Activated CD8-positive, alpha-beta T cell treated with anti-CD3 and anti-CD28 coated beads for 36 hours (primary cell): ENCODE measurements at regions not wholly inside any gene's neighbourhood (a gene's known extent, or its start where the extent isn't known, plus 50 kb on each side); places are given as distances from the start of the nearest gene placed in this dataset.
"Not testable (repeated sequence)": the region's sequence is repeated elsewhere in the genome, so short reads cannot be mapped to it uniquely, and the experiment has no call there.

Experiments
- ATAC-seq: fragments of 200-7000 bp; cut with Tn5 transposase; one replicate; pipeline ENCODE4 v1.10.0; 2021; ENCODE audit warnings: mild to moderate bottlenecking, moderate library complexity
- CTCF ChIA-PET: fragments of 350-600 bp; sonication (Branson Sonifier 250); formaldehyde crosslinking; loops from one replicate; lab custom pipeline; 2021; ENCODE audit warnings: antibody characterized with exemption; lab: Charles Lee
- POLR2A ChIA-PET: fragments of 350-600 bp; sonication (Branson Sonifier 250); formaldehyde crosslinking; loops from one replicate; lab custom pipeline; 2021; ENCODE audit warnings: antibody characterized with exemption; lab: Charles Lee
- DNase-seq: peaks from one replicate; pipeline ENCODE4 v3.0.0-alpha.2; 2020
- H3K27ac Mint-ChIP-seq: one replicate; pipeline ENCODE4 v1.8.0; 2021; ENCODE audit warnings: mild to moderate bottlenecking, mixed read lengths
- H3K27me3 Mint-ChIP-seq: one replicate; pipeline ENCODE4 v1.8.0; 2021; ENCODE audit warnings: mixed read lengths
- H3K36me3 Mint-ChIP-seq: one replicate; pipeline ENCODE4 v1.8.0; 2021; ENCODE audit warnings: low read depth, mixed read lengths
- H3K4me1 Mint-ChIP-seq: one replicate; pipeline ENCODE4 v1.8.0; 2021; ENCODE audit warnings: low read depth, mixed read lengths
- H3K4me3 Mint-ChIP-seq: one replicate; pipeline ENCODE4 v1.8.0; 2021; ENCODE audit warnings: mild to moderate bottlenecking, moderate library complexity, mixed read lengths
- H3K9me3 Mint-ChIP-seq: one replicate; pipeline ENCODE4 v1.8.0; 2021; ENCODE audit warnings: mixed read lengths
- CTCF ChIP-seq: fragments of 200-600 bp; IDR thresholded peaks from one replicate; pipeline ENCODE4 v1.8.0; 2022; ENCODE audit warnings: antibody characterized with exemption, mild to moderate bottlenecking
- intact Hi-C: fragments of 100-400 bp; cut with micrococcal nuclease; formaldehyde crosslinking; loops from one replicate; pipeline ENCODE4 v1.10.0; 2022

DNA sequence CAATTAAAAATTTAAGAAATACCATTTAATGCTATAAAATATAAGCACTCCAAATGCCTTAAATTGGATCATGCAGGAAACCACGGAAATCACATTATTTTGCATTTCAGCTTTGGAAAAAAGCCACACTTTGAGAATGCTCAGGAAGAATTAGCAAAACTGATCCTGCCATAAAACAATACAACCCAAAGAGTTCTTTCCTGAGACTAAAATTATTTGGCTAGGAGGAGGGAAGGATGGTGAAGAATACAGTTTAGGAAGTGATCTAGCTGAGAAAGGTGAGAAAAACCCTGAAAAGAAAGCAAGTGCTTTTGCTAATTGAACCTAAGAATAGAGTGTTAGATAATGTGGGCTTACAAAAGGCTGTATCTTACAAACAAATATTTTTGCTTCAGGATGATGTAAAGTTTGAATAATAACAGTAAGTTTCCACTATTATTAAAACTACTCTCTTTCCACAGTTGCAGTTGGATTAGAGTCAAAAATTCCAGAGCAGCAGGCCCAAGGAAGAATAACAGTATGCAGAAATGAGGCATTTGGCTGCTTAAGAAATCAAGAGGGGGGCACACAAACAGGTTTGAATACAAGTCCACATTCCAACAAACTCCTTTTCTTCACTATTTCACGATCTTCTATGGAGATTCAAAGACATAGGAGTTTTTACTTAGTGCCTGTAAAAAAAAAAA, 565.4 kb downstream of the RFPL4B start:
- ChIA-PET CTCF (interaction anchor here (0.6 kb wide), 1 partner anchor 228 kb away, joined by 3 read pairs; no protein-coding TSS in a partner anchor), POLR2A (no interaction called here)
- H3K4me3 Mint-ChIP-seq = no peak overlapping the region
- ATAC-seq (no peak), DNase-seq (no peak)
- TF ChIP-seq CTCF = no peak
- no peaks in the 10 kb centered on the region for H3K36me3 Mint-ChIP-seq
- intact Hi-C loops = no loop called here
- no peaks in the 10 kb centered on the region for H3K4me1 Mint-ChIP-seq
- H3K9me3 Mint-ChIP-seq = peaks cover 2% of the 10 kb centered on the region
- no peak overlapping the region for H3K27ac Mint-ChIP-seq
- no peaks in the 10 kb centered on the region for H3K27me3 Mint-ChIP-seq

- H3K4me3 Mint-ChIP-seq, H3K36me3 Mint-ChIP-seq, H3K9me3 Mint-ChIP-seq, H3K27me3 Mint-ChIP-seq, POLR2A ChIA-PET, CTCF ChIA-PET, H3K27ac Mint-ChIP-seq, intact Hi-C loops, DNase-seq, H3K4me1 Mint-ChIP-seq, ATAC-seq: not testable (repeated sequence)
These were observed 572.6 kb downstream of the RFPL4B start for GRCh38 chr6:112919744-112920143.

- DNase-seq (no peak), ATAC-seq (no peak)
- POLR2A ChIA-PET = no interaction called here
- Mint-ChIP-seq H3K9me3 (peaks cover 8% of the 10 kb centered on the region), H3K36me3 (no peaks in the 10 kb centered on the region), H3K4me3 (no peak overlapping the region), H3K4me1 (no peaks in the 10 kb centered on the region), H3K27ac (no peak overlapping the region), H3K27me3 (no peaks in the 10 kb centered on the region)
- TF ChIP-seq CTCF = no peak
- intact Hi-C loops = no loop called here
- CTCF ChIA-PET = interaction anchor here (0.6 kb wide), 1 partner anchor 543 kb away, joined by 3 read pairs; no protein-coding TSS in a partner anchor
These were observed 573.9 kb downstream of the RFPL4B start for GRCh38 chr6:112920994-112921393.

GRCh38 chr6:112923940-112924587, 576.9 kb downstream of the RFPL4B start:
- Mint-ChIP-seq H3K4me3 (no peak overlapping the region), H3K27ac (no peak overlapping the region), H3K36me3 (no peaks in the 10 kb centered on the region), H3K4me1 (no peaks in the 10 kb centered on the region), H3K27me3 (no peaks in the 10 kb centered on the region), H3K9me3 (peaks cover 9% of the 10 kb centered on the region)
- TF ChIP-seq CTCF = no peak
- no peak for ATAC-seq
- ChIA-PET POLR2A (no interaction called here), CTCF (no interaction called here)
- DNase-seq = no peak
- intact Hi-C loops = no loop called here

DNA sequence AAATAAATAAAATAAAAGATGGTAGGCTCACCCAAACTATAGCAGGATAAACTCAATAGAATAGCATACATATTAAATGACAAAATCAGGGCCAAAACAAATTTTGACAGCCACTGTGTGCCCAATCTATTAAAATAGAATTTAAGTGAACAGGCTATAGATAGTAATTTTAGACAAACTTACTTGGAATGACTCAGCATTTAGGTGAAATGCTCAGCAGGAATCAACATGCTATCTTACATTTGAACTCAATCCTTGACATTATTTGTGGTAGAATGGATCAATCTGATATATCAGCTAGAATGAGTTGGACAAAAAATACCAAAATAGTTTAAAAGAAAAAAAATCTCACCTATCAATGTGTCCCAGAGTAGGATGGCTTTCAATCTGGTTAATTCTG, 578.6 kb downstream of the RFPL4B start:
- CTCF ChIA-PET = no interaction called here
- ATAC-seq (no peak), DNase-seq (no peak)
- Mint-ChIP-seq H3K9me3 (peaks cover 9% of the 10 kb centered on the region), H3K36me3 (no peaks in the 10 kb centered on the region), H3K27me3 (no peaks in the 10 kb centered on the region), H3K27ac (no peak overlapping the region), H3K4me1 (no peaks in the 10 kb centered on the region), H3K4me3 (no peak overlapping the region)
- POLR2A ChIA-PET = no interaction called here
- intact Hi-C loops = no loop called here
- no peak for TF ChIP-seq CTCF
